Stimulated activated CD8-positive, alpha-beta memory T cell treated with anti-CD3 and anti-CD28 coated beads, Interleukin-7, amount 100 ng/mL, for 48 hours (primary cell): ENCODE measurements at regions not wholly inside any gene's neighbourhood (a gene's known extent, or its start where the extent isn't known, plus 50 kb on each side); places are given as distances from the start of the nearest gene placed in this dataset.
"Not testable (repeated sequence)": the region's sequence is repeated elsewhere in the genome, so short reads cannot be mapped to it uniquely, and the experiment has no call there.

Source experiments
- DNase-seq, 2 donors: peaks; one replicate each; pipeline ENCODE4 v3.0.0-alpha.2; 2020; ENCODE audit warnings: low read depth in 1 of 2; ENCODE audit errors: extremely low read depth in 1 of 2

- not testable (repeated sequence) for DNase-seq
Measured at GRCh38 chr3:14272959-14273560, 94.4 kb downstream of the LSM3 start.

- DNase-seq: no peak
Measured at GRCh38 chr3:14273901-14274611, 95.4 kb downstream of the LSM3 start.

- DNase-seq: no peak
Measured at GRCh38 chr3:14274612-14274936, 96.0 kb downstream of the LSM3 start.

GRCh38 chr3:14274999-14275961, 96.7 kb downstream of the LSM3 start:
- DNase-seq: no peak

GRCh38 chr3:14275962-14276909, 97.6 kb downstream of the LSM3 start:
- DNase-seq: no peak

GRCh38 chr3:14277557-14277956, 98.9 kb downstream of the LSM3 start:
- DNase-seq: no peak

- DNase-seq: no peak
Measured at GRCh38 chr3:14278265-14278798, 99.7 kb downstream of the LSM3 start.

GRCh38 chr3:14278799-14279625, 100.4 kb downstream of the LSM3 start:
- DNase-seq: no peak

- no peak for DNase-seq
Measured at GRCh38 chr3:14279626-14280061, 101.0 kb downstream of the LSM3 start.

GRCh38 chr3:14280326-14280725, 101.7 kb downstream of the LSM3 start:
- DNase-seq: no peak

GRCh38 chr3:14281053-14281452, 102.4 kb downstream of the LSM3 start:
- no peak for DNase-seq

GRCh38 chr3:14282001-14282705, 103.5 kb downstream of the LSM3 start:
- no peak for DNase-seq

- DNase-seq: no peak
Measured at GRCh38 chr3:14282706-14283075, 104.1 kb downstream of the LSM3 start.

GRCh38 chr3:14283092-14283812, 104.6 kb downstream of the LSM3 start:
- no peak for DNase-seq

GRCh38 chr3:14283813-14284438, 105.3 kb downstream of the LSM3 start:
- DNase-seq: no peak

- no peak for DNase-seq
Measured at GRCh38 chr3:14284694-14285547, 106.3 kb downstream of the LSM3 start.

GRCh38 chr3:14285548-14285925, 106.9 kb downstream of the LSM3 start:
- no peak for DNase-seq
